Uterus (tissue), 3 donors: ENCODE measurements at regions not wholly inside any gene's neighbourhood (a gene's known extent, or its start where the extent isn't known, plus 50 kb on each side); places are given as distances from the start of the nearest gene placed in this dataset.

Source experiments
- DNase-seq, 2 donors: peaks; one replicate each; pipeline ENCODE4 v3.0.0-alpha.2; 2019 to 2020
- H3K27ac ChIP-seq, 2 donors: fragments of 200-600 bp; sonication (generic); 1 replicate in 1 of 2; 2 replicates in 1 of 2; pipeline ENCODE4 v1.5.1; 2016 to 2018
- H3K27me3 ChIP-seq, 2 donors: fragments of 200-600 bp; sonication (generic); one replicate each; pipeline ENCODE4 v1.5.1; 2018 to 2019; ENCODE audit warnings: control low read depth in 1 of 2
- H3K36me3 ChIP-seq, 2 donors: fragments of 200-600 bp; sonication (generic); one replicate each; pipeline ENCODE4 v1.5.1; 2019; ENCODE audit warnings: control low read depth in 1 of 2
- H3K4me1 ChIP-seq, 2 donors: fragments of 200-600 bp; sonication (generic); one replicate each; pipeline ENCODE4 v1.5.1; 2018 to 2019; ENCODE audit warnings: control low read depth in 1 of 2
- H3K4me3 ChIP-seq, 2 donors: fragments of 200-600 bp; sonication (generic); 1 replicate in 1 of 2; 2 replicates in 1 of 2; pipeline ENCODE4 v1.5.1; 2018 to 2019; ENCODE audit warnings: mild to moderate bottlenecking in 1 of 2
- H3K9me3 ChIP-seq, 2 donors: fragments of 200-600 bp; sonication (generic); one replicate each; pipeline ENCODE4 v1.5.1; 2019; ENCODE audit warnings: control low read depth in 1 of 2
- POLR2A ChIP-seq, 2 donors: fragments of 450-650 bp; IDR thresholded peaks; one replicate each; pipeline ENCODE4 v1.6.1; 2016; ENCODE audit warnings: antibody characterized with exemption in 2 of 2, mild to moderate bottlenecking in 1 of 2, moderate library complexity in 1 of 2
- intact Hi-C: fragments of 100-400 bp; cut with DNase I; formaldehyde crosslinking; loops from one replicate; pipeline ENCODE4 v1.15.1; 2023; ENCODE audit warnings: low total_unique reads
- TF ChIP-seq, protein P1 (sequence below), 4 experiments: fragments of 200-600 bp in 2 of 4; fragments of 450-650 bp in 2 of 4; sonication (generic) in 2 of 4; IDR thresholded peaks; one replicate each; pipeline ENCODE4 v1.5.1; 2016 to 2019; ENCODE audit warnings: antibody characterized with exemption in 4 of 4, mild to moderate bottlenecking in 2 of 4, moderate library complexity in 1 of 4
- donor health status: DM: yes; HTN: yes; CAD: no.

DNA sequence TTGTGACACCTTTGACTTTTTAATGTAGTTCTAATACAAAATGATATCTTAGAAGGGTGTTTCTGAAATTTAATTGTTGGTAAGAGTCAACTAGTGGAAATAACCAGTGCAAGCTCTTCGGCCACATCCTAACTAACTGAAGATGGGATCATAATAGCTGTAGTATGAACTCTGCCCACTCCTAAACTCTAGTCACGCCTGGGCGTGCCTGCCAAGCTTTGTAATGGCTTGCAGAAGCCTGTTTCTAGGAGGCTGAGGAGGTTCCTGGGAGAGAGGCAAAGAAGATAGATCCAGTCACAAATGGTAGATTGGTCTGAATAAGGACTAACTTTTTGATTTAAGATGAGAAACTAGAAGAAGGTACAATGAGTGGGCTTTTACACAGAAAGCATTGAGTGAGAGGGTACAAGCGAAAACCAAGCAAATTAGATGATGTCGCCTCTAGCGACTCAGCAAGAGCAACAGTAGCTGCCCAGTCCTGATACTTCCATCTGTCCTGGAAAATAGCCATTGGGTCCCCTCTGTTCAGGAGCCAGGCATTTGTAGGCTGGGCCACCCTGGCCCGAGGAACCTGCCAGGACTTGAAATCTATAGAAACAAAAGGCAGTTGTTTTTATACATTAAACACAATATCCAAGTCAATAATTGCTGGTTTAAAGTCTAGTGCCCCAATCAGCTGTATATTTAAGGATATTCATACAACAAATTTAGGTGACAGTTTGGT lies 148.8 kb downstream of the SLC38A4 start:
- Histone ChIP-seq H3K36me3 (no peaks in the 10 kb centered on the region), H3K4me3 (no peak overlapping the region), H3K4me1 (no peaks in the 10 kb centered on the region), H3K27me3 (no peaks in the 10 kb centered on the region), H3K9me3 (no peaks in the 10 kb centered on the region), H3K27ac (no peak overlapping the region)
- intact Hi-C loops, result no loop called here
- TF ChIP-seq, protein P1, sequence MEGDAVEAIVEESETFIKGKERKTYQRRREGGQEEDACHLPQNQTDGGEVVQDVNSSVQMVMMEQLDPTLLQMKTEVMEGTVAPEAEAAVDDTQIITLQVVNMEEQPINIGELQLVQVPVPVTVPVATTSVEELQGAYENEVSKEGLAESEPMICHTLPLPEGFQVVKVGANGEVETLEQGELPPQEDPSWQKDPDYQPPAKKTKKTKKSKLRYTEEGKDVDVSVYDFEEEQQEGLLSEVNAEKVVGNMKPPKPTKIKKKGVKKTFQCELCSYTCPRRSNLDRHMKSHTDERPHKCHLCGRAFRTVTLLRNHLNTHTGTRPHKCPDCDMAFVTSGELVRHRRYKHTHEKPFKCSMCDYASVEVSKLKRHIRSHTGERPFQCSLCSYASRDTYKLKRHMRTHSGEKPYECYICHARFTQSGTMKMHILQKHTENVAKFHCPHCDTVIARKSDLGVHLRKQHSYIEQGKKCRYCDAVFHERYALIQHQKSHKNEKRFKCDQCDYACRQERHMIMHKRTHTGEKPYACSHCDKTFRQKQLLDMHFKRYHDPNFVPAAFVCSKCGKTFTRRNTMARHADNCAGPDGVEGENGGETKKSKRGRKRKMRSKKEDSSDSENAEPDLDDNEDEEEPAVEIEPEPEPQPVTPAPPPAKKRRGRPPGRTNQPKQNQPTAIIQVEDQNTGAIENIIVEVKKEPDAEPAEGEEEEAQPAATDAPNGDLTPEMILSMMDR (IDR thresholded peaks at IDR 0.05), result no peak
- TF ChIP-seq POLR2A (IDR thresholded peaks at IDR 0.05), result no peak
- DNase-seq, result no peak

DNA sequence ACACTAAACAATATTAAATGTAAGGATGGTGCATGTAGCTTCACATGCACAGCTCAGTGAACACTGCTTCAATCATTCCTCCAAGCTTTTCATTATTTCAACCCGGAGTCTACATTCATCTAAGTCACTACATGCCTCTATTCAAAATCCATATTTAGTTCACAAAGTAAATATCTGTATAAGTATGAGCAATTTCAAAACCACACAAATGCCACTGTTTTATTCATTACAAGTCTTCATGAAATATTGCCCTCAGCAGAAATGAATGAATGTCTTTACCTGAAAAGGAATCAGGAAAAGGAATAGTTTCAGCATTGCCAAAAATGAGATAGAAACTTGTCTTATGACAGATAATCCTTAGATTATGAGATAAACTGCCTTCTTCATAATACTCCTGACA lies 149.4 kb downstream of the SLC38A4 start:
- DNase-seq, result no peak
- no peak overlapping the region for H3K4me3 ChIP-seq
- no peaks in the 10 kb centered on the region for H3K4me1 ChIP-seq
- H3K36me3 ChIP-seq, result no peaks in the 10 kb centered on the region
- intact Hi-C loops, result no loop called here
- H3K27me3 ChIP-seq, result no peaks in the 10 kb centered on the region
- no peak overlapping the region for H3K27ac ChIP-seq
- TF ChIP-seq, protein P1 (IDR thresholded peaks at IDR 0.05), result no peak
- no peak for TF ChIP-seq POLR2A (IDR thresholded peaks at IDR 0.05)
- H3K9me3 ChIP-seq, result no peaks in the 10 kb centered on the region

DNA sequence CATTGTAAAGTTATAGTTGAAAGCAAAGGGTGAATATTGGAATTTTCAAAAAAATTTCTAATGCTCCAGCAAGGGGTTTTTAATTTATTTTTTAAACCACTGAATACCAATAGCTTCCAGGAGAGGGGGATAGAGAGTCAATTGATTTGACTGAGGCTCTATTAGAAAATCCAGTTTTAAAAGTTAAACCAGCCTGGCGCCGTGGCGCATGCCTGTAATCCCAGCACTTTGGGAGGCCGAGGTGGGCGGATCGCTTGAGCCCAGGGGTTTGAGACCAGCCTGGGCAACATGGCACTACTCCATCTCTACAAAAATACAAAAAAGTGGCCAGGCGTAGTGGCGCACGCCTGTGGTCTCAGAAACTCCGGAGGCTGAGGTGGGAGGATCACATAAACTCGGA lies 150.1 kb downstream of the SLC38A4 start:
- Histone ChIP-seq H3K9me3 (no peaks in the 10 kb centered on the region), H3K36me3 (no peaks in the 10 kb centered on the region), H3K27me3 (no peaks in the 10 kb centered on the region), H3K27ac (no peak overlapping the region), H3K4me3 (no peak overlapping the region), H3K4me1 (no peaks in the 10 kb centered on the region)
- TF ChIP-seq POLR2A (IDR thresholded peaks at IDR 0.05), result no peak
- TF ChIP-seq, protein P1 (IDR thresholded peaks at IDR 0.05), result peak; percentile 32 to 67 (median 64)
- peak in 1 of 2 donors; percentile 37 for DNase-seq
- intact Hi-C loops, result no loop called here

DNA sequence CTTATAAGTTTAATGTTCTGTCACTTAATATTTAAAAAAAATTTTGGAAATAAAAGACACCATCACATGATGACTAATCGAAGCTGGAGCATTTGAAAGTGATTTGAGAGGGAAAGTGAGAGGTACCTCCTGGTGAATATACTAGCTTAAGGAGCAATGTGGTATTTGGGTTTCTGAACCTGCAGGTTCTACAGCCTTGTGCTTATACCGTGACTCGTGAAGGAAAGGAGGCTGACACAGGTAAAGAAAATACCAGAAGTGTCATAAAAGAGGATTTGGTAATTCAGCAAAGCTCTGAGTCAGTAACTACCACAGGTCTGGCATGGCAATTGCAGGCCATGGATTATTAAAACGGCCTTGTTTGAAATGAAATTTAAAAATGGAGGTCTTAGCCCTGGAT lies 151.0 kb downstream of the SLC38A4 start:
- Histone ChIP-seq H3K27me3 (no peaks in the 10 kb centered on the region), H3K4me1 (no peaks in the 10 kb centered on the region), H3K4me3 (no peak overlapping the region), H3K9me3 (no peaks in the 10 kb centered on the region), H3K27ac (no peak overlapping the region), H3K36me3 (no peaks in the 10 kb centered on the region)
- no peak for TF ChIP-seq POLR2A (IDR thresholded peaks at IDR 0.05)
- TF ChIP-seq, protein P1 (IDR thresholded peaks at IDR 0.05), result no peak
- DNase-seq, result no peak
- intact Hi-C loops, result no loop called here

DNA sequence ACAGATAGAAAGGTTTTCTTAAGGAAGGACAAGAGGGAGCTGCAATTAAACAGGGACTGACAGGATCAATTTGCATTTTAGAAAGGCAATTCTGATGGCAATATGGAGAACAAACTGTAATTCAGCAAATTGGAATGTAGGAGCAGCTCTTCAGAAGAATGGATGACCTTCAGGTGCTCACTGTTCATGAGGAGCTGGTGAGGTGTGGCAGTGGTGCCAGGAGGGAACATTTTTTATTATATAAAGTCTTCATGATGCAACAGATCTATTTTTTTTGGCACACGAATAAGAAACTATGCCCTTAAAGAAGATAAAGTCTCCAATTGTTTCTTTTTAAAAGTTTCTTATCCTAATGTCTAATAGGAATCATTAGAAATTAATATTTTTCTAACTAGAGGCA lies 151.7 kb downstream of the SLC38A4 start:
- Histone ChIP-seq H3K4me3 (no peak overlapping the region), H3K36me3 (no peaks in the 10 kb centered on the region), H3K27me3 (no peaks in the 10 kb centered on the region), H3K4me1 (no peaks in the 10 kb centered on the region), H3K9me3 (no peaks in the 10 kb centered on the region), H3K27ac (no peak overlapping the region)
- intact Hi-C loops, result no loop called here
- no peak for DNase-seq
- TF ChIP-seq, protein P1 (IDR thresholded peaks at IDR 0.05), result no peak
- TF ChIP-seq POLR2A (IDR thresholded peaks at IDR 0.05), result no peak
